OCI-LY3 (cell line): ENCODE measurements at regions not wholly inside any gene's neighbourhood (a gene's known extent, or its start where the extent isn't known, plus 50 kb on each side); places are given as distances from the start of the nearest gene placed in this dataset.

Source experiments
- CTCF ChIP-seq: fragments of 200-600, 300-600 bp; sonication (generic); IDR thresholded peaks from 2 replicates; pipeline ENCODE4 v1.5.1; 2014; ENCODE audit warnings: antibody characterized with exemption, low read length, low read depth
- EZH2phosphoT487 ChIP-seq: fragments of 200-600 bp; shearing (Covaris generic); IDR thresholded peaks from 2 replicates; pipeline ENCODE4 v1.6.1; 2018; ENCODE audit warnings: antibody characterized with exemption, mixed run types, low read depth

- TF ChIP-seq CTCF = no peak
- TF ChIP-seq EZH2phosphoT487 = no peak
Observed at GRCh38 chr18:22483407-22483806, 65.7 kb upstream of the CTAGE1 start.
